Thyroid gland (tissue), 4 donors: ENCODE measurements at regions not wholly inside any gene's neighbourhood (a gene's known extent, or its start where the extent isn't known, plus 50 kb on each side); places are given as distances from the start of the nearest gene placed in this dataset.

ENCODE experiments used
- DNase-seq, 2 donors: peaks; one replicate each; pipeline ENCODE4 v3.0.0-alpha.2; 2019
- H3K27ac ChIP-seq, 3 donors: fragments of 200-600 bp; sonication (generic); 1 replicate in 2 of 3; 2 replicates in 1 of 3; pipeline ENCODE4 v1.5.1; 2016 to 2019; ENCODE audit warnings: mild to moderate bottlenecking in 1 of 3, moderate library complexity in 1 of 3
- H3K27me3 ChIP-seq: fragments of 200-600 bp; sonication (generic); one replicate; pipeline ENCODE4 v1.5.1; 2019
- H3K36me3 ChIP-seq, 2 donors: fragments of 200-600 bp; sonication (generic); one replicate each; pipeline ENCODE4 v1.5.1; 2016 to 2019
- H3K4me1 ChIP-seq, 2 donors: fragments of 200-600 bp; sonication (generic); one replicate each; pipeline ENCODE4 v1.5.1; 2017 to 2019
- H3K4me3 ChIP-seq, 3 donors: fragments of 200-600 bp; sonication (generic); replicated peaks in 1 of 3; 1 replicate in 2 of 3; 2 replicates in 1 of 3; pipeline ENCODE4 v1.5.1; 2016; ENCODE audit warnings: mild to moderate bottlenecking in 1 of 3
- H3K9me3 ChIP-seq: fragments of 200-600 bp; sonication (generic); one replicate; pipeline ENCODE4 v1.5.1; 2017
- POLR2A ChIP-seq, 2 donors: fragments of 450-650 bp; IDR thresholded peaks; one replicate each; pipeline ENCODE4 v1.6.1; 2017; ENCODE audit warnings: antibody characterized with exemption in 2 of 2, mild to moderate bottlenecking in 2 of 2, moderate library complexity in 1 of 2
- WGBS, 2 donors: methylation state at CpG; one replicate each; pipeline ENCODE4 v1.1.5; 2017; 5-methylcytosine and 5-hydroxymethylcytosine counted together
- intact Hi-C: fragments of 100-400 bp; cut with DNase I; formaldehyde crosslinking; loops from one replicate; pipeline ENCODE4 v1.15.1; 2023
- TF ChIP-seq, protein P1 (sequence below), 6 experiments: fragments of 200-600 bp in 3 of 6; fragments of 450-650 bp in 3 of 6; sonication (generic) in 3 of 6; IDR thresholded peaks; one replicate each; pipeline ENCODE4 v1.5.1; 2016 to 2019; ENCODE audit warnings: antibody characterized with exemption in 6 of 6, mild to moderate bottlenecking in 2 of 6, inconsistent platforms in 1 of 6, moderate library complexity in 1 of 6

- no peak for TF ChIP-seq POLR2A (IDR thresholded peaks at IDR 0.05)
- TF ChIP-seq, protein P1, sequence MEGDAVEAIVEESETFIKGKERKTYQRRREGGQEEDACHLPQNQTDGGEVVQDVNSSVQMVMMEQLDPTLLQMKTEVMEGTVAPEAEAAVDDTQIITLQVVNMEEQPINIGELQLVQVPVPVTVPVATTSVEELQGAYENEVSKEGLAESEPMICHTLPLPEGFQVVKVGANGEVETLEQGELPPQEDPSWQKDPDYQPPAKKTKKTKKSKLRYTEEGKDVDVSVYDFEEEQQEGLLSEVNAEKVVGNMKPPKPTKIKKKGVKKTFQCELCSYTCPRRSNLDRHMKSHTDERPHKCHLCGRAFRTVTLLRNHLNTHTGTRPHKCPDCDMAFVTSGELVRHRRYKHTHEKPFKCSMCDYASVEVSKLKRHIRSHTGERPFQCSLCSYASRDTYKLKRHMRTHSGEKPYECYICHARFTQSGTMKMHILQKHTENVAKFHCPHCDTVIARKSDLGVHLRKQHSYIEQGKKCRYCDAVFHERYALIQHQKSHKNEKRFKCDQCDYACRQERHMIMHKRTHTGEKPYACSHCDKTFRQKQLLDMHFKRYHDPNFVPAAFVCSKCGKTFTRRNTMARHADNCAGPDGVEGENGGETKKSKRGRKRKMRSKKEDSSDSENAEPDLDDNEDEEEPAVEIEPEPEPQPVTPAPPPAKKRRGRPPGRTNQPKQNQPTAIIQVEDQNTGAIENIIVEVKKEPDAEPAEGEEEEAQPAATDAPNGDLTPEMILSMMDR (IDR thresholded peaks at IDR 0.05) = no peak
- no peaks in the 10 kb centered on the region for H3K9me3 ChIP-seq
- intact Hi-C loops = no loop called here
- H3K27me3 ChIP-seq = no peaks in the 10 kb centered on the region
- WGBS, 2 donors = 79 to 81% methylated on average over 2 of the region's 2 CpGs
- H3K27ac ChIP-seq = no peak overlapping the region
- no peak for DNase-seq
- H3K4me1 ChIP-seq = peaks cover 0 to 5% of the 10 kb centered on the region in 2 donors
- H3K4me3 ChIP-seq = no peak overlapping the region
- H3K36me3 ChIP-seq = no peaks in the 10 kb centered on the region
These were observed 175.7 kb downstream of the KCNJ2 start for GRCh38 chr17:70345061-70345460.

- 90 to 94% methylated on average over 3 of the region's 3 CpGs for WGBS, 2 donors
- Histone ChIP-seq H3K4me3 (no peak overlapping the region), H3K27me3 (no peaks in the 10 kb centered on the region), H3K9me3 (no peaks in the 10 kb centered on the region), H3K36me3 (no peaks in the 10 kb centered on the region), H3K4me1 (no peaks in the 10 kb centered on the region), H3K27ac (no peak overlapping the region)
- no peak for TF ChIP-seq POLR2A (IDR thresholded peaks at IDR 0.05)
- TF ChIP-seq, protein P1 (IDR thresholded peaks at IDR 0.05) = no peak
- no peak for DNase-seq
- intact Hi-C loops = no loop called here
These were observed 183.5 kb downstream of the KCNJ2 start for GRCh38 chr17:70352834-70353233.

DNA sequence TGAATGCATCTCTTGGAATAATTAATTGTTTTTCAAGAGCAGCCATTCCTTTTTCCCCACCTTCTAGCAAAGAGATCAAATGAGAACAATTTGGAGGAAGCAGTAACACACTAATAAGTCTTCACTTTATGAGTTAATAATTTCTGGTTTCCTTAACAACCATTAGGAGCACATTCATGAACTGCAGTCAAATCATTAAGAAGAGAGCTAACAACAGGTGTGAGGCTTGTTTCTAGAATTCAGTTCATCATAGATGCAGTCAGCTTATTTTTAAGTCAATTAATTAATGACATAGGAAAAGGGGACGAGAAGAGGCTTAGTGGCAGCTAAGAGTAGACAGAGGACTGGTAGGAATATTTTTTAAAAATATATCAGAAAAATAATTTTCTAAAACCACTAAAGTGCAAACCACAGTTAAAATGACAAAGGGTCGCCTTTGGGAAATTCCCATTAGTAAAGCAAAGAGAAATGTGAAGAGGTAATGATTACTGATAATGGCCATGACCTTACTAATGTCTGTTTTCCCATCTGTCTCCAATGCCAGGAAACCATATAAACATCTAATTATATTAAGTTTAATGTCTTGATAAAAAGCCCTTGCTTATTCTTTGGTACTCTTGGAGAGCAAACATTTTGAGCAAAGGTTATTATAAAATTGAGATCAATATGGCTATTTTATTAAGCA lies 184.2 kb downstream of the KCNJ2 start:
- 90% methylated on average over 2 of the region's 2 CpGs for WGBS, 2 donors
- intact Hi-C loops = no loop called here

GRCh38 chr17:70355185-70355584 lies 185.9 kb downstream of the KCNJ2 start:
- no peak for DNase-seq
- Histone ChIP-seq H3K27ac (no peak overlapping the region), H3K9me3 (no peaks in the 10 kb centered on the region), H3K4me3 (no peak overlapping the region), H3K36me3 (no peaks in the 10 kb centered on the region), H3K4me1 (no peaks in the 10 kb centered on the region), H3K27me3 (peaks cover 3% of the 10 kb centered on the region)
- TF ChIP-seq, protein P1 (IDR thresholded peaks at IDR 0.05) = no peak
- no peak for TF ChIP-seq POLR2A (IDR thresholded peaks at IDR 0.05)
- intact Hi-C loops = no loop called here
- 84 to 86% methylated on average over 2 of the region's 2 CpGs for WGBS, 2 donors

More for the DNA sequence above, 184.2 kb downstream of the KCNJ2 start:
- no peaks in the 10 kb centered on the region for H3K36me3 ChIP-seq
- peaks cover 3% of the 10 kb centered on the region for H3K27me3 ChIP-seq
- DNase-seq = no peak
- H3K4me1 ChIP-seq = no peaks in the 10 kb centered on the region
- H3K27ac ChIP-seq = no peak overlapping the region
- TF ChIP-seq, protein P1 (IDR thresholded peaks at IDR 0.05) = no peak
- no peak for TF ChIP-seq POLR2A (IDR thresholded peaks at IDR 0.05)
- no peak overlapping the region for H3K4me3 ChIP-seq
- no peaks in the 10 kb centered on the region for H3K9me3 ChIP-seq

DNA sequence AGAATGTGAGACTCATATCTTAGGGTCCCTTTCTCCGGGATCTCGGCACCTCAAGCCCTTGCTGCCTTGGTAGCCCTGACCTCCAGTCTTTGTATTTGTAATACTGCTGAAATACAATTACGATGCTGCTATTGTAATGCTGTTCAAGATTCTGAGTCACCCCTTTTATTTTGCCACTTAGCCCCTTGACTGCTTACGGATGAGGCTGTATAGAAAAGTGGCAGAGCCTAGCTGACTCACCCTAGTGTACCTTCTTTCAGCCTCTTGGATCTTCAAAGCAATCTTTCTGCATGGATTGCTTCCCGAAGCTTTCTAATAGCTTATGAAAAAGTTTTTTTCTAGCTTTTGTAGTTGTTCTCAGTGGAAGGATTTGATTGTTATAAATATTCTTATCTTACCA lies 187.9 kb downstream of the KCNJ2 start:
- Histone ChIP-seq H3K4me3 (no peak overlapping the region), H3K9me3 (no peaks in the 10 kb centered on the region), H3K4me1 (no peaks in the 10 kb centered on the region), H3K27me3 (peaks cover 3% of the 10 kb centered on the region), H3K36me3 (no peaks in the 10 kb centered on the region), H3K27ac (no peak overlapping the region)
- no peak for TF ChIP-seq POLR2A (IDR thresholded peaks at IDR 0.05)
- TF ChIP-seq, protein P1 (IDR thresholded peaks at IDR 0.05) = no peak
- intact Hi-C loops = no loop called here
- no peak for DNase-seq
- WGBS, 2 donors = 87 to 90% methylated on average over 5 of the region's 5 CpGs
